Body of pancreas (tissue), 4 donors: ENCODE measurements at regions not wholly inside any gene's neighbourhood (a gene's known extent, or its start where the extent isn't known, plus 50 kb on each side); places are given as distances from the start of the nearest gene placed in this dataset.
"Not testable (repeated sequence)": the region's sequence is repeated elsewhere in the genome, so short reads cannot be mapped to it uniquely, and the experiment has no call there.

Source experiments
- ATAC-seq: fragments of 150-250 bp; one replicate; pipeline ENCODE4 v1.9.1; 2016
- DNase-seq, 4 donors: peaks; one replicate each; pipeline ENCODE4 v3.0.0-alpha.2; 2019
- H3K27ac ChIP-seq, 4 donors: fragments of 200-600 bp; sonication (generic); 1 replicate in 3 of 4; 2 replicates in 1 of 4; pipeline versions ENCODE4 v1.5.1 to v1.6.1; 2016 to 2019; ENCODE audit warnings: mild to moderate bottlenecking in 1 of 4, mixed read lengths in 1 of 4, moderate library complexity in 1 of 4
- H3K27me3 ChIP-seq, 2 donors: fragments of 200-600 bp; sonication (generic); one replicate each; pipeline ENCODE4 v1.6.0; 2016; ENCODE audit warnings: mild to moderate bottlenecking in 1 of 2
- H3K36me3 ChIP-seq, 2 donors: fragments of 200-600 bp; sonication (generic); replicated peaks in 1 of 2; 2 replicates each; pipeline ENCODE4 v1.5.1; 2016; ENCODE audit warnings: low read depth in 2 of 2; ENCODE audit not compliant: insufficient read depth in 1 of 2
- H3K4me1 ChIP-seq: fragments of 200-600 bp; sonication (generic); one replicate; pipeline ENCODE4 v1.6.0; 2016
- H3K4me3 ChIP-seq, 2 donors: fragments of 200-600 bp; sonication (generic); 1 replicate in 1 of 2; 2 replicates in 1 of 2; pipeline ENCODE4 v1.5.1; 2016 to 2019
- H3K9me3 ChIP-seq, 3 donors: fragments of 200-600 bp; sonication (generic); 1 replicate in 2 of 3; 2 replicates in 1 of 3; pipeline ENCODE4 v1.5.1; 2016
- CTCF ChIP-seq, 7 experiments: fragments of 450-650 bp in 4 of 7; fragments of 200-600 bp in 3 of 7; sonication (generic) in 3 of 7; IDR thresholded peaks; one replicate each; pipeline ENCODE4 v1.5.1; 2016 to 2019; ENCODE audit warnings: antibody characterized with exemption in 7 of 7
- POLR2A ChIP-seq, 3 donors: fragments of 450-650 bp; IDR thresholded peaks; one replicate each; pipeline ENCODE4 v1.6.1; 2016; ENCODE audit warnings: antibody characterized with exemption in 3 of 3, mild to moderate bottlenecking in 2 of 3
- WGBS, 2 donors: methylation state at CpG; one replicate each; pipeline ENCODE4 v1.1.5; 2017; 5-methylcytosine and 5-hydroxymethylcytosine counted together
- intact Hi-C: fragments of 100-400 bp; cut with DNase I; formaldehyde crosslinking; loops from one replicate; pipeline ENCODE4 v1.15.1; 2023

GRCh38 chr12:27861428-27862167, 81.6 kb upstream of the MANSC4 start:
- intact Hi-C loops: no loop called here
- DNase-seq (peak in 3 of 4 donors; percentile 14 to 19 (median 16)), ATAC-seq (no peak)
- WGBS, 2 donors: 81 to 86% methylated on average over 8 of the region's 8 CpGs
- Histone ChIP-seq H3K4me3 (no peak overlapping the region), H3K27me3 (no peaks in the 10 kb centered on the region), H3K27ac (no peak overlapping the region), H3K36me3 (no peaks in the 10 kb centered on the region), H3K4me1 (no peaks in the 10 kb centered on the region), H3K9me3 (no peaks in the 10 kb centered on the region)
- no peak for TF ChIP-seq POLR2A (IDR thresholded peaks at IDR 0.05)
- no peak for TF ChIP-seq CTCF (IDR thresholded peaks at IDR 0.05)

GRCh38 chr12:27859648-27860047, 79.6 kb upstream of the MANSC4 start:
- no peak overlapping the region for H3K27ac ChIP-seq
- no peaks in the 10 kb centered on the region for H3K9me3 ChIP-seq
- no peaks in the 10 kb centered on the region for H3K4me1 ChIP-seq
- DNase-seq (no peak), ATAC-seq (no peak)
- WGBS, 2 donors: 80 to 92% methylated on average over 4 of the region's 4 CpGs
- TF ChIP-seq POLR2A (IDR thresholded peaks at IDR 0.05): no peak
- no peak for TF ChIP-seq CTCF (IDR thresholded peaks at IDR 0.05)
- no peaks in the 10 kb centered on the region for H3K36me3 ChIP-seq
- H3K4me3 ChIP-seq: no peak overlapping the region
- intact Hi-C loops: no loop called here
- H3K27me3 ChIP-seq: no peaks in the 10 kb centered on the region

GRCh38 chr12:27857006-27857405, 77.0 kb upstream of the MANSC4 start:
- H3K9me3 ChIP-seq, H3K4me1 ChIP-seq, H3K36me3 ChIP-seq, DNase-seq, ATAC-seq, intact Hi-C loops, H3K27me3 ChIP-seq, H3K4me3 ChIP-seq, H3K27ac ChIP-seq: not testable (repeated sequence)

GRCh38 chr12:27852742-27853141, 72.7 kb upstream of the MANSC4 start:
- ATAC-seq (no peak), DNase-seq (no peak)
- no peaks in the 10 kb centered on the region for H3K9me3 ChIP-seq
- intact Hi-C loops: no loop called here
- no peaks in the 10 kb centered on the region for H3K4me1 ChIP-seq
- WGBS, 2 donors: 83 to 84% methylated on average over 3 of the region's 3 CpGs
- no peak overlapping the region for H3K4me3 ChIP-seq
- H3K27me3 ChIP-seq: no peaks in the 10 kb centered on the region
- H3K36me3 ChIP-seq: no peaks in the 10 kb centered on the region
- no peak overlapping the region for H3K27ac ChIP-seq
- no peak for TF ChIP-seq POLR2A (IDR thresholded peaks at IDR 0.05)
- no peak for TF ChIP-seq CTCF (IDR thresholded peaks at IDR 0.05)
